Caco-2 (cell line): ENCODE measurements at regions not wholly inside any gene's neighbourhood (a gene's known extent, or its start where the extent isn't known, plus 50 kb on each side); places are given as distances from the start of the nearest gene placed in this dataset.

Experiments used
- BruUV-seq: library from RNA; stranded (reverse); fragments of 400-500 nt; replicated peaks from 2 replicates; lab custom pipeline; 2021; lab: Mats Ljungman, UMichigan
- CTCF ChIA-PET: fragments of 300-600 bp; sonication (Branson Sonifier 250); formaldehyde crosslinking; loops from one replicate; lab custom pipeline; 2022; ENCODE audit warnings: antibody characterized with exemption; lab: Charles Lee
- POLR2A ChIA-PET: fragments of 300-600 bp; sonication (Branson Sonifier 250); formaldehyde crosslinking; loops from one replicate; lab custom pipeline; 2022; ENCODE audit warnings: antibody characterized with exemption; lab: Charles Lee
- DNase-seq, 2 experiments: peaks; one replicate each; pipeline versions ENCODE4 v3.0.0 to v3.0.0-alpha.2; 2020 to 2022
- H3K27me3 ChIP-seq: replicated peaks from 2 replicates; pipeline ENCODE4 v1.6.0; 2011; ENCODE audit warnings: low read length; ENCODE audit not compliant: control insufficient read depth, insufficient read depth
- H3K36me3 ChIP-seq: 2 replicates; pipeline ENCODE4 v1.5.1; 2011; ENCODE audit warnings: low read length; ENCODE audit not compliant: control insufficient read depth, insufficient read depth
- H3K4me1 ChIP-seq: fragments of 250-450 bp; sonication (Bioruptor Pico); 2 replicates; pipeline ENCODE4 v1.5.1; 2020; ENCODE audit warnings: mild to moderate bottlenecking
- H3K4me3 ChIP-seq: 2 replicates; pipeline ENCODE4 v1.5.1; 2011; ENCODE audit warnings: low read depth, mild to moderate bottlenecking, control low read depth, low read length
- H3K9me3 ChIP-seq: fragments of 250-450 bp; sonication (Bioruptor Pico); 2 replicates; pipeline ENCODE4 v1.5.1; 2020; ENCODE audit warnings: mild to moderate bottlenecking, moderate library complexity
- H3K27ac Mint-ChIP-seq: one replicate; pipeline ENCODE4 v1.8.0; 2022; ENCODE audit warnings: mixed read lengths; ENCODE audit not compliant: unreplicated experiment
- H3K27me3 Mint-ChIP-seq: one replicate; pipeline ENCODE4 v1.8.0; 2022; ENCODE audit warnings: mixed read lengths; ENCODE audit not compliant: insufficient read depth, unreplicated experiment
- H3K36me3 Mint-ChIP-seq: one replicate; pipeline ENCODE4 v1.8.0; 2022; ENCODE audit warnings: mild to moderate bottlenecking, mixed read lengths; ENCODE audit not compliant: insufficient read depth, unreplicated experiment
- H3K4me1 Mint-ChIP-seq: one replicate; pipeline ENCODE4 v1.8.0; 2022; ENCODE audit warnings: low read depth, mixed read lengths; ENCODE audit not compliant: unreplicated experiment
- H3K4me3 Mint-ChIP-seq: one replicate; pipeline ENCODE4 v1.8.0; 2022; ENCODE audit warnings: mild to moderate bottlenecking, moderate library complexity, mixed read lengths; ENCODE audit not compliant: unreplicated experiment
- H3K9me3 Mint-ChIP-seq: one replicate; pipeline ENCODE4 v1.8.0; 2022; ENCODE audit warnings: mixed read lengths; ENCODE audit not compliant: unreplicated experiment
- intact Hi-C: fragments of 100-400 bp; cut with micrococcal nuclease; formaldehyde crosslinking; loops from one replicate; pipeline ENCODE4 v1.10.0; 2022; ENCODE audit not compliant: unreplicated experiment
- TF ChIP-seq, protein P1 (sequence below), 2 experiments: fragments of 200-600 bp in 1 of 2; IDR thresholded peaks; 1 replicate in 1 of 2; 2 replicates in 1 of 2; pipeline versions ENCODE4 v1.5.1 to v1.8.0; 2011 to 2022; ENCODE audit warnings: antibody characterized with exemption in 1 of 2, control low read depth in 1 of 2, inconsistent platforms in 1 of 2, low read depth in 1 of 2, low read length in 1 of 2, mild to moderate bottlenecking in 1 of 2, moderate library complexity in 1 of 2; ENCODE audit not compliant: insufficient read depth in 1 of 2, severe bottlenecking in 1 of 2, unreplicated experiment in 1 of 2

DNA sequence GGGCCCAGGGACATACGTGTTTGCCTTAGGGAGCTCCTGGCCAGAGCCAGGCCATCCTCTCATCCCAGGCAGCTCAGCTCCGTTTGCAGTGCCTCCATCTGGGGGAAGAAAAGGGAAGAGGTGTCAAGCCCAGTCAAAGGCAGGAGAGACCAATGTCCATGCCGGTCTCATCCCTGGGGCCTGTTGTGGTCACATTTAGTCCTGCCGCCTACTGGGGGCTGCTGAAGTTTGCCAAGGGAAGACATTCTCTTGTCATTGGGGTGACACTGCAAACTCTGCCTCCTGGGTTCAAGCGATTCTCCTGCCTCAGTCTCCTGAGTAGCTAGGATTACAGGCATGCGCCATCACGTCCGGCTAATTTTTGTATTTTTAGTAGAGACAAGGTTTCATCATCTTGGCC, 195.2 kb downstream of the UQCRFS1 start:
- Mint-ChIP-seq H3K36me3 (no peaks in the 10 kb centered on the region), H3K27me3 (peaks cover 28% of the 10 kb centered on the region), H3K4me3 (no peak overlapping the region), H3K27ac (no peak overlapping the region), H3K9me3 (no peaks in the 10 kb centered on the region), H3K4me1 (no peaks in the 10 kb centered on the region)
- BruUV-seq = no TSS peak
- DNase-seq = no peak
- Histone ChIP-seq H3K36me3 (no peaks in the 10 kb centered on the region), H3K4me1 (no peaks in the 10 kb centered on the region), H3K9me3 (no peaks in the 10 kb centered on the region), H3K27me3 (no peaks in the 10 kb centered on the region), H3K4me3 (no peak overlapping the region)
- intact Hi-C loops = no loop called here
- CTCF ChIA-PET = no interaction called here
- POLR2A ChIA-PET = no interaction called here
- TF ChIP-seq, protein P1, sequence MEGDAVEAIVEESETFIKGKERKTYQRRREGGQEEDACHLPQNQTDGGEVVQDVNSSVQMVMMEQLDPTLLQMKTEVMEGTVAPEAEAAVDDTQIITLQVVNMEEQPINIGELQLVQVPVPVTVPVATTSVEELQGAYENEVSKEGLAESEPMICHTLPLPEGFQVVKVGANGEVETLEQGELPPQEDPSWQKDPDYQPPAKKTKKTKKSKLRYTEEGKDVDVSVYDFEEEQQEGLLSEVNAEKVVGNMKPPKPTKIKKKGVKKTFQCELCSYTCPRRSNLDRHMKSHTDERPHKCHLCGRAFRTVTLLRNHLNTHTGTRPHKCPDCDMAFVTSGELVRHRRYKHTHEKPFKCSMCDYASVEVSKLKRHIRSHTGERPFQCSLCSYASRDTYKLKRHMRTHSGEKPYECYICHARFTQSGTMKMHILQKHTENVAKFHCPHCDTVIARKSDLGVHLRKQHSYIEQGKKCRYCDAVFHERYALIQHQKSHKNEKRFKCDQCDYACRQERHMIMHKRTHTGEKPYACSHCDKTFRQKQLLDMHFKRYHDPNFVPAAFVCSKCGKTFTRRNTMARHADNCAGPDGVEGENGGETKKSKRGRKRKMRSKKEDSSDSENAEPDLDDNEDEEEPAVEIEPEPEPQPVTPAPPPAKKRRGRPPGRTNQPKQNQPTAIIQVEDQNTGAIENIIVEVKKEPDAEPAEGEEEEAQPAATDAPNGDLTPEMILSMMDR (IDR thresholded peaks at IDR 0.05; ENCODE audit: insufficient read depth in 1 of 2, low read depth in 1 of 2, low read length in 1 of 2, severe bottlenecking in 1 of 2, unreplicated experiment in 1 of 2) = no peak

DNA sequence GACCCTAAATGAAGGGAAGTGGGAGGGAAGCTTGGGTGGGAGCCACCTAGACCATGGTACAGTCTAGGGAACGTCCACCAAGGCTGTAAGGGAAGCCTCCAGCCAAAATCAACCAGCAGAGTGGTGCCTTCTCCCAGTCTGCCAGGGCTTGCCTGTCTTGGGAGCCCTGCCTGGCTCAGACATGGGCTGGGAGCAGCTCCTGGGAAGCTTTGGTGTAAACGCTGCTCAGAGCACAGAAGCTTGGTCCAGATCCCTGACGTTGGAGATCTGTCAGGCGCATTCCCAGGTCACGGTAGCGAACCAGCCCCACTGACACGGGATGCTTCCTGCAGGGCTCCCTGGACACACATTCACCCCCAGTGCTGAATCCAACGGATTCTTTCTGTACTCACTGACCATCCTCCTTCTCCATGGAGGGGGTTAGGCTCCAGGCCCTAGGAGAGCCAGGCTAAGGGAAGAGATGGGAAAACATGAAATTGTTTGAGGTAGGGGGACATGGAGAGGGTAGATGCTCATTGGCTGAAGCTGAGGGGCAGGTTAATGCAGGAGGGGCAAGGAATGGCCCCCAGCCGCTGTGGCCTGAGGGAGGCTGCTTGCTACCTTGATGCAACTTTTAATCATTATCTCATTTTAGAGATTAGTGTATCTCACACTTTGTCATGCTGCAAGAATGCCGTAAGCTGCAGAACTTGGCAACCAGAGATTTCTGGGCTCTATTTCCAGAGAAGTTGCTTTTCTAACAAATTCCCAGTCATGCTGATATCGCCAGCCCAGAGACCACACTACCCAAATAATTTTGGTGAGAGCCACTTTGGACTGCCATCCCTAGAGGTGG, 195.8 kb downstream of the UQCRFS1 start:
- CTCF ChIA-PET = no interaction called here
- Mint-ChIP-seq H3K36me3 (no peaks in the 10 kb centered on the region), H3K9me3 (no peaks in the 10 kb centered on the region), H3K4me3 (no peak overlapping the region), H3K27me3 (peaks cover 28% of the 10 kb centered on the region), H3K4me1 (no peaks in the 10 kb centered on the region), H3K27ac (no peak overlapping the region)
- H3K27me3 ChIP-seq = no peaks in the 10 kb centered on the region
- no peaks in the 10 kb centered on the region for H3K36me3 ChIP-seq
- no peaks in the 10 kb centered on the region for H3K9me3 ChIP-seq
- TF ChIP-seq, protein P1 (IDR thresholded peaks at IDR 0.05; ENCODE audit: insufficient read depth in 1 of 2, low read depth in 1 of 2, low read length in 1 of 2, severe bottlenecking in 1 of 2, unreplicated experiment in 1 of 2) = no peak
- no peak for DNase-seq
- no TSS peak for BruUV-seq
- POLR2A ChIA-PET = no interaction called here
- intact Hi-C loops = no loop called here
- no peaks in the 10 kb centered on the region for H3K4me1 ChIP-seq
- H3K4me3 ChIP-seq = no peak overlapping the region

DNA sequence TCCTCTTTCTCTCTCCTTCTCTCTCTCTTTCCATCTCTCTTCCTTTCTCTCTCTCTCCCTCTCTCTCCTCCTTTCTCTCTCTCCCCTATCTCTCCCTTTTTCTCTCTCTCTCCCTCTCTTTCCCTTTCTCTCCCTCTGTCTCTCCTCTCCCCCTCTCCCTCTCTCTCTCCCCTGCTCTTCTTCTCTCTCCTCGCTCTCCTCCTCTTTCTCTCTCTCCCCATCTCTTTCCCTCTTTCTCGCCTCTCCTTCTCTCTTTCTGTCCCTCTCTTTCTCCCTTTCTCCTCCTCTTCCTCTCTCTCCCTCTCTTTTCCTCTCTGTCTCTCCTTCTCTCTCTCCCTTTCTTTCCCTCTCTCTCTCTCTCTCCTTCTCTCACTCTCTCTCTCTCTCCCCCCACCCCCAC, 196.6 kb downstream of the UQCRFS1 start:
- peaks cover 28% of the 10 kb centered on the region for H3K27me3 Mint-ChIP-seq
- H3K4me3 Mint-ChIP-seq = no peak overlapping the region
- no peaks in the 10 kb centered on the region for H3K36me3 ChIP-seq
- no peak for DNase-seq
- no peaks in the 10 kb centered on the region for H3K4me1 ChIP-seq
- TF ChIP-seq, protein P1 (IDR thresholded peaks at IDR 0.05; ENCODE audit: insufficient read depth in 1 of 2, low read depth in 1 of 2, low read length in 1 of 2, severe bottlenecking in 1 of 2, unreplicated experiment in 1 of 2) = no peak
- no peaks in the 10 kb centered on the region for H3K4me1 Mint-ChIP-seq
- H3K27me3 ChIP-seq = no peaks in the 10 kb centered on the region
- intact Hi-C loops = no loop called here
- no peak overlapping the region for H3K4me3 ChIP-seq
- H3K36me3 Mint-ChIP-seq = no peaks in the 10 kb centered on the region
- ChIA-PET CTCF (no interaction called here), POLR2A (no interaction called here)
- no peaks in the 10 kb centered on the region for H3K9me3 ChIP-seq
- H3K9me3 Mint-ChIP-seq = no peaks in the 10 kb centered on the region
- H3K27ac Mint-ChIP-seq = no peak overlapping the region
- BruUV-seq = no TSS peak
